Trophoblast cell (in vitro differentiated cells and primary cell): ENCODE measurements at regions not wholly inside any gene's neighbourhood (a gene's known extent, or its start where the extent isn't known, plus 50 kb on each side); places are given as distances from the start of the nearest gene placed in this dataset.
"Not testable (repeated sequence)": the region's sequence is repeated elsewhere in the genome, so short reads cannot be mapped to it uniquely, and the experiment has no call there.

ENCODE experiments used
- DNase-seq, 2 donors: peaks; one replicate each; pipeline ENCODE4 v3.0.0-alpha.2; 2016
- H2AFZ ChIP-seq: 2 replicates; pipeline ENCODE4 v1.6.1; 2013; ENCODE audit warnings: low read length, moderate library complexity, mild to moderate bottlenecking; ENCODE audit not compliant: insufficient read depth, poor library complexity
- H2AK5ac ChIP-seq: 2 replicates; pipeline ENCODE4 v1.6.1; 2013; ENCODE audit warnings: mild to moderate bottlenecking, low read length
- H2BK120ac ChIP-seq: 2 replicates; pipeline ENCODE4 v1.6.1; 2013; ENCODE audit warnings: low read length, mild to moderate bottlenecking, moderate library complexity; ENCODE audit not compliant: insufficient read depth, poor library complexity
- H2BK12ac ChIP-seq: 2 replicates; pipeline ENCODE4 v1.6.1; 2013; ENCODE audit warnings: mild to moderate bottlenecking, low read length, moderate library complexity
- H2BK5ac ChIP-seq: 2 replicates; pipeline ENCODE4 v1.6.1; 2013; ENCODE audit warnings: low read length, low read depth, moderate library complexity, mild to moderate bottlenecking; ENCODE audit not compliant: poor library complexity
- H3K14ac ChIP-seq: 2 replicates; pipeline ENCODE4 v1.6.1; 2013; ENCODE audit warnings: mild to moderate bottlenecking, low read length
- H3K18ac ChIP-seq: 2 replicates; pipeline ENCODE4 v1.6.1; 2013; ENCODE audit warnings: mild to moderate bottlenecking, low read length
- H3K23ac ChIP-seq: 2 replicates; pipeline ENCODE4 v1.6.1; 2013; ENCODE audit warnings: low read length
- H3K27ac ChIP-seq: 2 replicates; pipeline ENCODE4 v1.5.1; 2013; ENCODE audit warnings: low read depth, mild to moderate bottlenecking, inconsistent platforms, low read length, moderate library complexity
- H3K27me3 ChIP-seq: 2 replicates; pipeline ENCODE4 v1.6.1; 2013; ENCODE audit warnings: inconsistent platforms, mild to moderate bottlenecking, low read length, moderate library complexity; ENCODE audit not compliant: insufficient read depth
- H3K36me3 ChIP-seq, 2 experiments: 1 replicate in 1 of 2; 2 replicates in 1 of 2; pipeline ENCODE4 v1.6.1; 2013; ENCODE audit warnings: low read length in 2 of 2, mild to moderate bottlenecking in 2 of 2, moderate library complexity in 1 of 2; ENCODE audit not compliant: insufficient read depth in 2 of 2, control insufficient read depth in 1 of 2
- H3K4ac ChIP-seq: 2 replicates; pipeline ENCODE4 v1.6.1; 2013; ENCODE audit warnings: low read depth, mild to moderate bottlenecking, low read length, moderate library complexity
- H3K4me1 ChIP-seq, 2 experiments: 1 replicate in 1 of 2; 2 replicates in 1 of 2; pipeline ENCODE4 v1.6.1; 2013; ENCODE audit warnings: low read length in 2 of 2, mild to moderate bottlenecking in 2 of 2, moderate library complexity in 1 of 2; ENCODE audit not compliant: insufficient read depth in 2 of 2, control insufficient read depth in 1 of 2
- H3K4me2 ChIP-seq: 2 replicates; pipeline ENCODE4 v1.6.1; 2013; ENCODE audit warnings: inconsistent platforms, mild to moderate bottlenecking, low read length, moderate library complexity
- H3K4me3 ChIP-seq: 2 replicates; pipeline ENCODE4 v1.5.1; 2013; ENCODE audit warnings: mild to moderate bottlenecking, low read depth, low read length, inconsistent platforms
- H3K79me1 ChIP-seq: one replicate; pipeline ENCODE4 v1.6.1; 2013; ENCODE audit warnings: low read length
- H3K79me2 ChIP-seq: 2 replicates; pipeline ENCODE4 v1.6.1; 2013; ENCODE audit warnings: low read length, mild to moderate bottlenecking; ENCODE audit not compliant: control insufficient read depth, insufficient read depth, poor library complexity
- H3K9ac ChIP-seq: 2 replicates; pipeline ENCODE4 v1.6.1; 2013; ENCODE audit warnings: mild to moderate bottlenecking, low read length
- H3K9me3 ChIP-seq: 2 replicates; pipeline ENCODE4 v1.6.1; 2013; ENCODE audit warnings: low read depth, mild to moderate bottlenecking, control low read depth, inconsistent platforms, low read length; ENCODE audit not compliant: insufficient read depth
- H4K12ac ChIP-seq: 2 replicates; pipeline ENCODE4 v1.6.1; 2013; ENCODE audit warnings: low read depth, mild to moderate bottlenecking, low read length, moderate library complexity
- H4K8ac ChIP-seq: 2 replicates; pipeline ENCODE4 v1.6.1; 2013; ENCODE audit warnings: low read depth, mild to moderate bottlenecking, low read length, moderate library complexity
- H4K91ac ChIP-seq: one replicate; pipeline ENCODE4 v1.6.1; 2013; ENCODE audit warnings: low read depth, mild to moderate bottlenecking, low read length, moderate library complexity
- WGBS: extraction: QIAGEN DNeasy Blood & Tissue Kit; methylation state at CpG from one replicate; pipeline ENCODE4 v1.1.7; 2013; ENCODE audit warnings: missing lambda C conversion rate; ENCODE audit not compliant: insufficient read length, insufficient coverage; ENCODE audit errors: extremely low coverage; 5-methylcytosine and 5-hydroxymethylcytosine counted together

GRCh38 chr3:195976876-195977275, 68.5 kb upstream of the TNK2 start:
- not testable (repeated sequence) for H3K27me3 ChIP-seq, H3K4me3 ChIP-seq, H2BK120ac ChIP-seq, H3K4me1 ChIP-seq, H2BK5ac ChIP-seq, DNase-seq, H3K4ac ChIP-seq, H3K9me3 ChIP-seq, H3K79me1 ChIP-seq, H3K23ac ChIP-seq, H3K27ac ChIP-seq, H4K91ac ChIP-seq, H2AK5ac ChIP-seq, H3K4me2 ChIP-seq, H4K12ac ChIP-seq, H2AFZ ChIP-seq, H3K9ac ChIP-seq, H3K18ac ChIP-seq, H2BK12ac ChIP-seq, H4K8ac ChIP-seq, H3K14ac ChIP-seq, H3K79me2 ChIP-seq
- no CpG with 5 or more reads among the region's 19 CpGs for WGBS
- H3K36me3 ChIP-seq: peaks cover 37 to 43% of the 10 kb centered on the region in 2 experiments

- not testable (repeated sequence) for H3K79me1 ChIP-seq, H4K8ac ChIP-seq, H2AFZ ChIP-seq, H3K27me3 ChIP-seq, H3K4me3 ChIP-seq, H4K91ac ChIP-seq, H2AK5ac ChIP-seq, DNase-seq, H3K27ac ChIP-seq, H3K14ac ChIP-seq, H3K9ac ChIP-seq, H3K9me3 ChIP-seq, H3K4ac ChIP-seq, H3K79me2 ChIP-seq, H3K23ac ChIP-seq, H3K4me2 ChIP-seq, H3K18ac ChIP-seq, H2BK120ac ChIP-seq, H3K4me1 ChIP-seq, H2BK5ac ChIP-seq, H2BK12ac ChIP-seq, H4K12ac ChIP-seq
- peaks cover 44 to 51% of the 10 kb centered on the region in 2 experiments for H3K36me3 ChIP-seq
- WGBS: no CpG with 5 or more reads among the region's 13 CpGs
Observed at GRCh38 chr3:195974281-195974680, 65.9 kb upstream of the TNK2 start.

- not testable (repeated sequence) for H2AFZ ChIP-seq, H4K91ac ChIP-seq, H3K4ac ChIP-seq, H4K12ac ChIP-seq, H3K9ac ChIP-seq, H4K8ac ChIP-seq, H3K27me3 ChIP-seq, H3K79me2 ChIP-seq, H3K9me3 ChIP-seq, H3K23ac ChIP-seq, H2BK12ac ChIP-seq, H2BK5ac ChIP-seq, H2BK120ac ChIP-seq, H2AK5ac ChIP-seq, H3K79me1 ChIP-seq, H3K4me2 ChIP-seq, H3K18ac ChIP-seq, H3K27ac ChIP-seq, H3K4me3 ChIP-seq, H3K14ac ChIP-seq, H3K4me1 ChIP-seq, DNase-seq
- H3K36me3 ChIP-seq: peaks cover 44 to 52% of the 10 kb centered on the region in 2 experiments
- no CpG with 5 or more reads among the region's 9 CpGs for WGBS
Observed at GRCh38 chr3:195970873-195971272, 62.5 kb upstream of the TNK2 start.

- not testable (repeated sequence) for H3K27me3 ChIP-seq, DNase-seq, H3K4me2 ChIP-seq, H2AFZ ChIP-seq, H3K23ac ChIP-seq, H2AK5ac ChIP-seq, H3K4me3 ChIP-seq, H3K27ac ChIP-seq, H2BK5ac ChIP-seq, H4K91ac ChIP-seq, H3K4me1 ChIP-seq, H3K79me2 ChIP-seq, H2BK12ac ChIP-seq, H3K18ac ChIP-seq, H3K79me1 ChIP-seq, H2BK120ac ChIP-seq, H4K8ac ChIP-seq, H3K4ac ChIP-seq, H3K14ac ChIP-seq, H3K9ac ChIP-seq, H3K9me3 ChIP-seq, H4K12ac ChIP-seq
- H3K36me3 ChIP-seq: peaks cover 47 to 53% of the 10 kb centered on the region in 2 experiments
- no CpG with 5 or more reads among the region's 22 CpGs for WGBS
Observed at GRCh38 chr3:195969838-195970776, 61.8 kb upstream of the TNK2 start.
